ENCODE measurements at regions not wholly inside any gene's neighbourhood (a gene's known extent, or its start where the extent isn't known, plus 50 kb on each side); places are given as distances from the start of the nearest gene placed in this dataset.
"Not testable (repeated sequence)": the region's sequence is repeated elsewhere in the genome, so short reads cannot be mapped to it uniquely, and the experiment has no call there.

DNA sequence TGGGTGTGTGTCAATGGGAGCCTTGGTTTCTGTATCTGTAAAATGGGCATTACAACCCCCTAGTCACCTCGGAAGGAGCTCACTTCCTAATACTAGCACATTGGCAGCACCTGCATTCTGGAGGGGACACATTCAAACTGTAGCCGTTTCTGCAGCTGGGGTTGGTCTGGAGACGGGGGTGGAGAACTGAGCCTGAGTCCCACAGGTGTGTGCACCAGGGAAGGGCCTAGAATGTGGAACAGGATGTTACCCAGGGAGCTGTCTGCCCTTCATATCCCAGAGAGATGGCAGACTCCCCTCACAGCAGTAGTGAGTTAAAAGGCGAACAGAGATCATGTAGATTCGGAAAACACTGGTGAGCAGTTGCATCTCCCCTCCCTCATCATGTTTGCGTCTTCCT, 272.8 kb upstream of the ZNF32 start:
- no peak for DNase-seq

DNA sequence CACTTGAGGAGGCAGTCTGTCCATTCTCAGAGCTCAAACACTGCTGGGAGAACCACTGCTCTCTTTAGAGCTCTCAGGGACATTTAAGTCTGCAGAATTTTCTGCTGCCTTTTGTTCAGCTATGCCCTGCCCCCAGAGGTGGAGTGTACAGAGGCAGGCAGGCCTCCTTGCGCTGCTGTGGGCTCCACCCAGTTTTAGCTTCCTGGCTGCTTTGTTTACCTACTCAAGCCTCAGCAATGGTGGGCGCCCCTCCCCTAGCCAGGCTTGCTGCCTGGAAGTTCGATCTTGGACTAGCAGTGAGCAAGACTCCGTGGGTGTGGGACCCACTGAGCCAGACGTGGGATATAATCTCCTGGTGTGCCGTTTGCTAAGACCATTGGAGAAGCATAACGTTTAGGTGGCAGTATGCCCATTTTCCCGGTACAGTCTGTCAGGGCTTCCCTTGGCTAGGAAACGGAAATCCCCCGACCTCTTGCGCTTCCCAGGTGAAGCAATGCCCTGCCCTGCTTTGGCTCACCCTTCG, 271.6 kb upstream of the ZNF32 start:
- not testable (repeated sequence) for DNase-seq

DNA sequence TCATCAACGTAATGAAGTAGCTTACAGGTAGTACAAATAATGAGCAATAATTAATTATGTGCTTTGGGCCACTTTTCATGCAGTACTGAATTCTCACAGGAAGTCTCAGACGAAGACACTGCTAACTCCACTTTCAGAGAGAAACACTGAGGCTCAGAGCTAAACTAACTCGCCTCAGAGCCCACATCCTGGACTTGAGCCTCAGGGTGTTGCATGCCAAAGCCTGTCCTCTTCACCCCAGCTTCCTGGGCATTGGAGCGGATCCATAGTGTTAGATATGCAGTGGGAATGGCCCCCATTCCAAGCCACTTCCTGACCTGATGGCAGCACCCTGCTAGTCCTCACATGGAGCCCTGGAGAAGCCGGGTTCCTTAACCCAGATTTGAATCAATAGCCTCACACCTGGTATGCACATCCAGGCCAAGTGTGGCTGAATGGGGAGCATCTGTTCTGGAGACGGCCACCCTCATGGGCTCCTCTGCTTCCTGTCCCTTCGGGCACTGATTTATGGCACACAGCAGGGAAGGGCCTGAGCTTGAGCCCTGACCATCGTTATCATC, 265.1 kb upstream of the ZNF32 start:
- no peak for DNase-seq

DNA sequence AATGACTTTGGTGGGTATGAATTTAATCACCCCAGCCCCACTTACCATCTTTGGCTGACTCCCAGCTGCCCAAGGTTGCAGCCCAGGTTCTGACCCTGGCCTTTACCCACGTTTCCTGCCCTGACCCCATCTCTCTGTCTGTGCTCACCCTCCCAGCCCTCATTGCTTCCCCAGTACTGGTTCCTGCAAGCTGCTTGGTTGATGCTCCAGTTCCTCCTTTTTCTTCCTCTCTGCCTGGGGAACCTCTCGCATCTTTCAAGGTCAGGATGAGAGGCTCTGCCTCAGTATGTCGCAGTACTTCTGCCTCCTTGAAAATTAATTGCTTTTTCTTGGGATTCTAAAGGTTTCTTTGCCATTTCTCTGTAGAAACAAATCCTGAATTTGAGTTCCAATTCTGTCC, 263.8 kb upstream of the ZNF32 start:
- no peak for DNase-seq

DNA sequence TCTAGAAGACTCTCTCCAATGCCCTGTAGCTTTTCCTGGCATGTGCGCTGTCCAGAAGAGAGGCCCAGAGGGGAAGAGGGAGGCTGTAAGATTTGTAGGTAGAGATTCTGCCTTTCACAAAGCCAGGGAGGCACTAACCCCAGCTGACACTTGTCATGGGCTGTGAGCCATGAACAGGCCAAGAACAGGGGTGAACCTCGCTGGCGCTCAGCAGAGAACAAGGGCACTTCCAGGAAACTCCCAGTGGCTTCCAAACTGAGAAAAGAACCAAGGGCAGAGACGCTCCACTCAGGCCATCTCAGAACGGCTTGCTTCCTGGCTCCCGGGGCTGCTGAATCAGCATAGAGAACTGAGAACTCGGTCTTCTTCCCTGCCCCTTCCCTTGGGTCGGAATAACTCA, 257.8 kb upstream of the ZNF32 start:
- no peak for DNase-seq

DNA sequence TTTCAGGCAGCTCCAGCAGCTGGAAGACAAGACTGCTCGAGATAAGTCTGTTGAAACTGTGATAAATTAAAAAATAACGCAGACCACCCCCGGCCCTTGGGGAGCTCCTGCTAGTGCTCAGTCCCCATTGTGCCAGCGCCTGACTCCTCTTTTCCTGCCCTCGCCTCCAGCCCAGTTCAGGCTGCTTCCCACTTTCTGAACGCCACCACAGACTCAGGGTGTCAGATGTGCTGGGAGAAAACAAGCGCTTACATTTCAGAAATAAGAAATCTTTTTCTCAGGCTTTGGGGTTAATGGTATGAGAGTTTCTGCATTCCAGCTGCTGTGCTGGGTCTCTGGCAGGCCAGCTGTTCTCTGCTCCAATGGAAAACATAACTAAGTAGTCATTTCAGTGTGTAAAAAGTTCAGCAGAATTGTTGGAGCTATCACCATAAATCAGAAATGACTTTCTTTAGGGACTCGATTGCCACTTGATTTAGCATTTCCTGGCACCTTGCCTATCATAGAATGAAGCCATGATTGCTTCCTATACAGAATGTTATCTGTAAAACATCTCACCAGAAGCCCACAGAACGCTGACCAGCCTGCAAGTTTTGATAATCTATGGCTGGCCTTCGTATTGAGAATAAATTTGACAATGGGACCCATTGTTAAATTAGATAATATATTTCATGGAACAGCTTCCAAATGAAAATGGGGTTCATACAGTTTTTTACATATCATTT, 257.0 kb upstream of the ZNF32 start:
- no peak for DNase-seq

DNA sequence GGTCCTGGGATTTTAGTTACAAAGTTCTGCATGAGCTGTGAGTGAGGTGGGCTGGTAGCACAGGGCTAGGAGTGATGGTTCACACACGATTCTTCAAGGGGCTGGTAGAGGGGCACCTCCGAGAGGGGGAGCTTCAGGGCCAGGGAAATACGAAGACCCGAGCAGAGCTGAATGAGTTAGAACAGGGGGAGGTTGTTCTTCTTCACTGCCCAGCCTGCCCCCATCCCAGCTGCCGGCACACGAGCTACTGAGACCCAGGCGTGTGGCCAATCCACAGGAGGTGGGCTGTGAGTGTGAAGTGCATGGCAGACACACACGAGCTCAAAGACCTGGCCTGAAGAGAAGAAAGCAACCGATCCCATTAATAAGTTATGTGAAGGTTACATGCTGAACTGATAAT, 256.2 kb upstream of the ZNF32 start:
- no peak for DNase-seq

DNA sequence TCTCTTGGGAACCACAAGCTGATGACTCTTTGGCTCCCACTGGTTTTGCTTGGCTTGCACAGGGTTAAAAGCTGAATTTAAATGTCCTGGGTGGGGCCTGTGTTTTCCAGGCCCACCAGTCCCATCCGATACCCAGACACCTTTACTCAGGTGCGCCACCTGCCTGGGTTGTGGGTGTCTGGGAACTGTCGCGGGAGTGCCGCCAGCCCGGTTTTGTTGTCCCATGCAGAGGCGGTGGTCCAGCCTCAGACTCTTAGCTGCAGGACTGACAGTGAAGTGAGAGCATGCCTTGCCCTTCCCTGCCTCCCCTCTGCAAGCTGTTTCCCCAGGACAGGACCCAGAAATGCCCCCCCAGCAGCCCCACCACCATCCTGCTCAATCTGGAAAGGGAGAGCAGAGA, 255.6 kb upstream of the ZNF32 start:
- DNase-seq: no peak

DNA sequence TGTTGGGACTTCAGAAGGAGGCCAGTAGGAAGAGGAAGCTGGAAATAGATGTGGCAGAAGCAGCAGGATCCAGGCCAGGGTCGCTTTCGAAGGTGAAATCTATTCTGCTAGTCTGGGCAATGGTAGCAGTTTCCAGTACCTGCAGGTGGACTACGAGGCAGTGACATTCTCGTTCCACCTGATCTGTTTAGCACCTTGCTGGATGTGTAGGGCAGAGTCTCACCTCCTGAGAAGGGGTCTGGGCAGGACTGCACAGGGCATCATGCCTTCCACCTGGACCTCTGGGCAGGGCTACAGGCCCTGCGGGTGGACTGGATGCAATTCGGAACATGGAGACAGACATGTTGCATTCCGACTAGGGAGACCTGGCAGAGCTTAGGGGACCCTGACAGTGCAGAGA, 254.8 kb upstream of the ZNF32 start:
- DNase-seq: no peak

DNA sequence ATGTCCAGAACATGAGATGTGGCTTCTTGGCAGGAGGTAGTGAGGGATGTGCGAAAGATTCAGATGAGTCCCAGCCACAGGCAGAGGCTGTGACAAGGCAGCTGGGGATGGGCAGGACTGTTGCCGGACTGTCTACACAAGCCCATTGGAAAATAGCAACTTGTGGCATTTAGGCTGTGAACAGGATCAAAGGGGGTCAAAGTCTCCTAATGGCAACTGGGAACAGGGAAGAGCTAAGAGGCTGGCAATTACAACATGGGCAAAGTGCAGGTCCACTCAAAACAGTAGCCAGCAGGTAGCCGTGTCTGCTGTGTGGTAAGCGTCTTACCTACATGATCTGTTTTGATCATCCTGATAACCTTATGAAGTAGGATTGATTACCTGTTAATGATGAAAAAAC, 254.2 kb upstream of the ZNF32 start:
- DNase-seq: no peak

DNA sequence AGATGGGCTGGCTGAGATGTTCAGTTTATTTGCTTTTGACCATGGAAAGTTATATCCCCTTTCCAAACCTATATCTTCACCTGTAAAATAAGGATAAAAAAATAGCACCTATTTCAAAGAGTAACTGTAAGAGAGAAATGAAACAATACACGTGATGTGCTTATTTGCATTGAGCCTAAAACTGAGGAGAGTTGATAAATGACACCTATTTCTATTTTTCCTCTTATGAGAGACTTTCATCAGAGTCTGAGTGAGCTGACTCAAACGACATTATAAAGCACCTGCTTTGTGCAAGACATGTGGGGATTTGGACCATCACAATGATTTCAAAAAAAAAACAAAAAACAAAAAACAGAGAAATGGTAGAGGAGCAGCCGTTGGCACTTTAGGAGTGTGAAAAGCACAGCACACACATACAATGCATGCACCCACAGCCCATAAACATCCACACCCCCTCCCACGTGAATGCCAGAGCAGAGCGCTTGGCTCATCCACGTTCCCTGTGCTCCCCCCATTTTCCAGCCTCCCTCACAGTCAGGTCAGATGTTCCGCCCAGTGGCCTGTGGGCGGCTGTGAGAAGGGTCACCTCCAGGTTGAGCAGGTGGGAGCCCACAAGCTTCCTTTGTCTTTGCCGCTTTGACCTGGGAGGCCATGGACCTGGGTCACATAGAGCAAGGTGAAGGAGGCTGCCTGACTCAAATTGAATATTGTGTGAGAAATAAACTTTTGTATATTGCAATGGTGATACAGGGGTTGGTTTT, 253.2 kb upstream of the ZNF32 start:
- DNase-seq: no peak

DNA sequence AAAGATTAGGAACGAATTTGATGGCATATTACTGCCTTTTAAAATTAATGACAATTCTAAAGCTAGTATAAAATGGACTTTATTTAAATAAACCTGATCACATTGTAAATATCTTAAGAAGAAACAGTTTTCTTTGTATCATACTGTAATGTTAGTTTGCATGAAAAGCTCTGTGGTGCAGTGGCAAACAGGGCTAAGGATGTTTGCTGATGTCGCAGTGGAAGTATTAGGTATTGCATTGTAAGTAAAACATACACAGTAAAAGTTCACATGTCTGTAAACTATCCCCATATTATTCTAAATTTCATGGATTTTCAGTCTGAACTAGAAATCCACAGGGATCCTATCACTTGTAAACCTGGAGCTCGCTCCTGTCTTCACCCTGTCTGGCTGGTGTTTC, 252.6 kb upstream of the ZNF32 start:
- no peak for DNase-seq

DNA sequence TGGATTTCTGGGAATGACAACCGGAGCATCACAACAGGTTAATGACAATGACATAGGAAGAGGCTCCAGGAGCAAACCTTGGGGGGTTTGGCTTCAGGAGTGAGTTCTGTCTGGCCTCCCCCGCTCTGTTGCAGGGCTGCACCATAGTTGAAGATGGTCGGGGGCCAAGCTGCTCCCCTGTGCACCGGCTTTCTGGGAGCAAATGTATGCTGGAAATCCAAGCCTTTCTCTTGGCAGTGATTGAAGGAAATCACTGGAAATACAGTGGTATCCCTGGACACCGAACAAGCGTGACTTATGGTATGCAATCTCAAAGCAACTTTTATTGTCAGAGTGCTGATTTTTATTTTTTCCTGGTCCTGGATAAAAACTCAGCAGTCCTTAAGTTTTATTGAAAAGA, 251.9 kb upstream of the ZNF32 start:
- DNase-seq: no peak

DNA sequence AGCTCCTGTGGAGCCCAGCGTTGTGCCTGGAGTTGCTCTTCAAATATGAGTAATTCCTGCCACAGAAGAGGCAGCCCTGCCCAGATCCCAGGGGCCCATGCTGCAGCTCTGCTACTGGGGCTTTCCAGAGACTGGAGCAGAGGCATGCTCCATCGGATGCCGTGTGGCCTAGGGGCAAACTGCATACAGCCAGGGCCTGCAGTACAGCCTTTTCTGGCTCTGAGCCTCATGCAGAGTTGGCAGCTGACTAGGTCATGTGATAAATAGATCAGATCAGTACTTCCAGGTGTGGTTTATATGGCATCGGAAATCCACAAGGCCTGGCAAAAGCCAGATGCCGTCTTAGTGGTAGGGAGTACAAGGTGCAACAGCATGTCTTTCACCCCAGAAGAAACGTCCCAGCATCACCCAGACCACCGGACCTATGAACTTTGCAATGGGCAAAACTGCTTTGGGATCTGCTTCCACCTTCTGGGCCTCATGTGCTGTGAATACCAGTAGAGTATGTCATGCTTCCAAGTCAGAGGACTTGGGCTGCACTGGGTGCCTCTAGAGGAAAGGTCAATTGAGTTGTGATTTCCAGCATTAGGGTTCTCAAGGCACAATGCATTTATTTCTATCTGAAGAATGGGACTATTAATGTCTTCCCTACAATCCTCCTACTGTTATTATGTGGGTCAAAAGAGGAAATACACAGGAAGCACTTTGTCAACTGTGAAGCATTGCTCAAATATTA, 250.7 kb upstream of the ZNF32 start:
- no peak for DNase-seq

DNA sequence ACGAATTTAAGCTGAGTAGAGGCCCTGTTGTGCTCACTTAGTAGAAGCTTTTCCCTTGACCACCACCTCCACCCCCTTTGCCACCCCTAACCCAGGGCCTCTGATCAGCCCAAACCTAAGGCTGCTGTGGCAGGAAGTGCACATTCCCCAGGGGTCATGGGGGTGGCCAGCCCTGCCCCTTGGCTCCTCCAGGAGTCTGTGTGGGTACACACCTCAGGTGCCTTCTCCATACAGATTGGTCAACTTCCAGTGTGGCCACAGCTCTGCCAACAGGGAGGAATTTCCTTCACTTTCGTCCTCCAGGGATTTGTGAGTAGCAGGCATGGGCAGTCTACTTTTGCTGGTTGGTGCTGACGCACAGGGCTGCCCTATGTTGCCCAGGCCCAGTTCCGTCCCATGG, 249.9 kb upstream of the ZNF32 start:
- no peak for DNase-seq

DNA sequence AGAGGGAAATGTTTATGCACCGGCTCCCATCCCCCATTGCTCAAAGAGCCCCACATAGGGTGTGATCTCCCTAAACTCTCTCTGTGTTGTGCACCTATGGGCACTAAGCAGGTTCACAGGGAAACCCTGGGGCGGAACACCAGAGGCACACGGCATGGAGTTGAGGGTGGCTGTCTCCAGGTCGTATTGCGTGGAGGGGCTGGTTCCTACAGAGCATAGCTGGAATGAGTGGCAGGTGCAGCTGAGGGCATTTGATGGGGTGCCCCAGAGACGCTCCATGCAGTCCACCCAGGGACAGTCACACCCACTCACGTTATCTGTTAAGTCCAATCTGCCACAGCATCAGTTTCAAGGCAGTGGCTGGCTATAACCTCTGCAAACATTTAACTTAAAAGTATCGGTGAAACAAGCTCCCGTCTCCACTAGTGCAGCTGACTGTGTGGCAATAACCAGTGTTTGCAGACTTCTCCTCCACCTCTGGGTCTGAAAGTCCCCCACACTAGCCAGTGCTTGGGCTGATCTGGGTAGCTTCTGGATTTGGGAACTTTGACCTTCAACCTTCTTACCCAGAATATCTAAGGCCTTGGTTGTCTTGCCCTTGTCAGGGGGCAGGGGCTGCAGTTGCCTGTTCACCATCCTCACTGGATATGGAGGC, 249.2 kb upstream of the ZNF32 start:
- no peak for DNase-seq

DNA sequence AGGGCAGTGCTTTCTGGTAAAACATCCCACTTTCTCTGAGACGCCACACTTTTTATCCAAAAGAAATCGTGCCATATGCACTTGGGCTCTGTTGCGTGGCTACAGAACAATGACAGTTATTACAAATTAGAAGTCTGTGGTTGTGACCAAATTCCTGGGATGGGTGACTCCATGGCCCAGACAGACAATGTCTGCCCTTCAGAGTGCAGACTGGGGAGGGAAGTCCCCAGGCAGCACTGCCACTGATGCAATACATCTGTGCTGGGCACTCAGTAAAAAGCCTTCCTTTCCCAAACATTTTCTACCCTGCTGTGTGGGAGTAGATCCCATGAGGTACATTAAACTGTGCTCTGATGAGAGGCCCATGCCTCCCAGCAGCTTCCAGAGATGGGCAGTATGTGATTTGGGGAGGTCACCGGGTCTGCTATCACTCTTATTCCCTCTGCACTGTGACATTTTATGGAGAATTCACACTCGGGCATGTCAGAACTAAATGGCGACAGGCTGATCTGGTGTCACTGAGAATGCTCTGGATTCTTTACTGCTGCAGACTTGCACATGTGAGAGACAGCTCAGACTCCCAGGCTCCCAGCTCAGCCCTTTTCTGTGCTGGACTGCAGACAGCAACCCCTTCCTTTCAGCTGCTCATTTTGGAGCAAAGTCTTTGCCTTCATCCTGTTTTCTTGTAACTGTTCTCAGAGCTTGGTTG, 243.5 kb upstream of the ZNF32 start:
- no peak for DNase-seq

DNA sequence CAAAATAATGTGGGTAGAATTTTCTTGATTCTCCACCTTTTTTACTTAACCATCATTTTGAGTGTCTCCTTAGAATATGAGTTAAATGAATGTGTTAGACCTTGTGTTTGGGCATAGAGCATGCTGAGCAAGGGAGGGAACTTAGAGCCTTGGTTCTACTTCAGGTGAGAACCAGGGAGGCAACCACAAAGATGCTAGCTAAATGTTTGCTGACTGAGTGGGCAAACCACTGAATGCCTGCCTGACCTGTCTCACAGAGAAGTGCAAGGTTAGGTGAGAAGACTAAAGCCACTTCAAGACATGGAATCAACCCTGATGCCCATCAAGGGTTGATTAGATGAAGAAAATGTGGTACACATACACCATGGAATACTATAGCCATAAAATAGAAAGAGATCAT, 242.6 kb upstream of the ZNF32 start:
- DNase-seq: no peak

DNA sequence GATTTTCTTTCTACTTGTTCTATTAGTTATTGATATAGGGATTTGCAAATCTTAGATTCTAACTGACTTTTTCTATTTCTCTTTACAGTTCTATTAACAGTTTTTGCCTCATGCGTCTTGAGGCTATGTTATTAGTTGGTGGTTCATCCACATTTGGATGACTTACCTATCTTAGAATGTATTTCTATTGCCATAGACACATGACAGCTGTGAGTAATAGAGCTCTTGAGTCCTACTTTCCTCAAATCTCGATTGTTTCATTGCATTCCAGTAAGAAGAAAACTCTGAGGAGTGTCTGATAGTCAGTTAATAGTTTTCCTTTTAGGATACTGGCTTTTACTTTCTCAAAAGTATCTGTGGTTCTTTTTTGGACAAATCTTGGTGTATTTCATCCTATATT, 241.4 kb upstream of the ZNF32 start:
- no peak for DNase-seq

DNA sequence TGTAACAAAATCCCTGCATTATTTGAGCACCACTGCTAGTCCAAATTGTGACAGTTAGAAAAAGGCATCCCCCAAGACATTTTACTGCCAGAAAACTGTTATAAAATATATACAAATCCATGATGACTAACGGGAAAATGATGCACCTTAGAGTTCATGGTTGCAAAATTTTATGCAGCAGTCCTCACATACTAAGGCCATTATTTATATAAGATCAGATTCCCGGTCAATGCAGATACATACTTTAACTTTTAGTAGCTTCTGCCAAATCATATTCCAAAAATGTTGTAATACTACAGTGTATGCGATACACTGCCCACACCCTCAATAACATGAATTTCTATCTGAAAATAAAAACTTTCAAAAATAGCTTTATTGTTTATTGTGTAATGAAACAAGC, 239.9 kb upstream of the ZNF32 start:
- no peak for DNase-seq

DNA sequence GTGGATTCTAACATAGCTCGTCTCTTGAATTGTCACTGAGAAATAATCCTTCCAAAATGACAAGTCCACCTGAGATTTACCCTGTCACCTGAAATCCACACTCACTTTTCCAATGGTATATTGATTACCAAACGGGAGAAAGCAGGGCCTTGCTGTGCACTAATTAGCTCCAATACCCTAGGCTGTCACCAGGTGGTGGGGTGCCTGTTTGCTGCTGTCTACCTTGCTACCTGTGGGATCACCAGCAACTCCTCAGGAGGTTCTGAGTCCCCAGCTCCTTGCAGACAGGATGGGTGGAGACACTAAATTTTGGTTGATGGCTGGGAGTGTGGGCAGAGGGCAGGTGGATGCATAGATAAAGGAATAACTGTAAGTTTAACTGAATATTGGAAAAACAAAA, 237.2 kb upstream of the ZNF32 start:
- DNase-seq: no peak

DNA sequence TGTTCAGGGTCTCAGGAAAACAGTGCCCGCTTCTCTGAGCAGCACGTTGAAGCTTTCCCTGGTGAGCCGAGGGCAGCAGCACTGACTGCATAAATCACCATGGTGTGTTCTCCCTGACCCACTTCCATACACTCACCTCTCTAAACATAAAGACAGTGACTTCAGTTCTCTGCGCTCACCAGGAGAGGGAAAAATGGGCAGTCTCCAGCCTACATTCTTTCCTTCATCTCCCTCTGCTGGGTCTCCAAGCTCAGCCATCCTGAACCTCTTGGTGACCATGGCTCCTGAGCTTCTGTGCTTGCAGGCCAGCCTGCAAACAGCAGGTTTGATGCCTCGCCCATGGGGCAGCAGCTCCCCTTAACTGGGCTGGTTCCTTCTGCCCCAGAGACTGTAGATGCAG, 236.6 kb upstream of the ZNF32 start:
- no peak for DNase-seq
